ENCODE measurements at regions not wholly inside any gene's neighbourhood (a gene's known extent, or its start where the extent isn't known, plus 50 kb on each side); places are given as distances from the start of the nearest gene placed in this dataset.

GRCh38 chr4:152162331-152162697 is 373.6 kb downstream of the FBXW7 start:
- H3K27me3 ChIP-seq (ENCODE audit: insufficient read depth, low read length, poor library complexity, severe bottlenecking) = no peaks in the 10 kb centered on the region
- H4K20me1 ChIP-seq (ENCODE audit: insufficient read depth, low read length, poor library complexity, severe bottlenecking) = no peaks in the 10 kb centered on the region
- H3K36me3 ChIP-seq (ENCODE audit: insufficient read depth, low read length) = no peaks in the 10 kb centered on the region
- TF ChIP-seq CTCF (conservative IDR thresholded peaks at IDR 0.05; ENCODE audit: low read length) (no peak), EZH2phosphoT487 (IDR thresholded peaks at IDR 0.05; ENCODE audit: borderline replicate concordance) (no peak)
- H3K4me1 ChIP-seq (ENCODE audit: insufficient read depth, low read length, poor library complexity, severe bottlenecking) = no peaks in the 10 kb centered on the region
- no peak overlapping the region for H3K4me3 ChIP-seq (ENCODE audit: low read length, poor library complexity, severe bottlenecking)
- H3K9me2 ChIP-seq (replicated peaks; ENCODE audit: low read depth, low read length) = no peaks in the 10 kb centered on the region
- H3K9me3 ChIP-seq (ENCODE audit: insufficient read depth, low read depth, low read length) = no peaks in the 10 kb centered on the region
- no peak overlapping the region for H3K9ac ChIP-seq (ENCODE audit: low read depth, low read length, poor library complexity, severe bottlenecking)
- H2AFZ ChIP-seq (ENCODE audit: low read length) = no peak overlapping the region
- H3K79me2 ChIP-seq (ENCODE audit: insufficient read depth, low read length) = no peaks in the 10 kb centered on the region
- no peak overlapping the region for H3K4me2 ChIP-seq (ENCODE audit: low read depth, low read length, poor library complexity, severe bottlenecking)
- no peaks in the 10 kb centered on the region for H3F3A ChIP-seq (ENCODE audit: low read depth)

- H3K36me3 ChIP-seq (ENCODE audit: insufficient read depth, low read length) = no peaks in the 10 kb centered on the region
- no peak overlapping the region for H3K9ac ChIP-seq (ENCODE audit: low read depth, low read length, poor library complexity, severe bottlenecking)
- H4K20me1 ChIP-seq (ENCODE audit: insufficient read depth, low read length, poor library complexity, severe bottlenecking) = no peaks in the 10 kb centered on the region
- H2AFZ ChIP-seq (ENCODE audit: low read length) = no peak overlapping the region
- no peaks in the 10 kb centered on the region for H3K4me1 ChIP-seq (ENCODE audit: insufficient read depth, low read length, poor library complexity, severe bottlenecking)
- TF ChIP-seq CTCF (conservative IDR thresholded peaks at IDR 0.05; ENCODE audit: low read length) = no peak
- no peak for TF ChIP-seq EZH2phosphoT487 (IDR thresholded peaks at IDR 0.05; ENCODE audit: borderline replicate concordance)
- H3K9me2 ChIP-seq (replicated peaks; ENCODE audit: low read depth, low read length) = no peaks in the 10 kb centered on the region
- no peaks in the 10 kb centered on the region for H3F3A ChIP-seq (ENCODE audit: low read depth)
- H3K4me2 ChIP-seq (ENCODE audit: low read depth, low read length, poor library complexity, severe bottlenecking) = no peak overlapping the region
- H3K79me2 ChIP-seq (ENCODE audit: insufficient read depth, low read length) = no peaks in the 10 kb centered on the region
- H3K9me3 ChIP-seq (ENCODE audit: insufficient read depth, low read depth, low read length) = no peaks in the 10 kb centered on the region
- H3K27me3 ChIP-seq (ENCODE audit: insufficient read depth, low read length, poor library complexity, severe bottlenecking) = no peaks in the 10 kb centered on the region
- H3K4me3 ChIP-seq (ENCODE audit: low read length, poor library complexity, severe bottlenecking) = no peak overlapping the region
These were observed 374.1 kb downstream of the FBXW7 start for GRCh38 chr4:152161676-152162330.

GRCh38 chr4:152160225-152160800 is 375.6 kb downstream of the FBXW7 start:
- Histone ChIP-seq H3K27me3 (ENCODE audit: insufficient read depth, low read length, poor library complexity, severe bottlenecking) (no peaks in the 10 kb centered on the region), H4K20me1 (ENCODE audit: insufficient read depth, low read length, poor library complexity, severe bottlenecking) (no peaks in the 10 kb centered on the region), H3F3A (ENCODE audit: low read depth) (no peaks in the 10 kb centered on the region), H3K9me3 (ENCODE audit: insufficient read depth, low read depth, low read length) (no peaks in the 10 kb centered on the region), H3K79me2 (ENCODE audit: insufficient read depth, low read length) (no peaks in the 10 kb centered on the region), H3K4me1 (ENCODE audit: insufficient read depth, low read length, poor library complexity, severe bottlenecking) (peaks cover 3% of the 10 kb centered on the region), H2AFZ (ENCODE audit: low read length) (no peak overlapping the region), H3K9ac (ENCODE audit: low read depth, low read length, poor library complexity, severe bottlenecking) (no peak overlapping the region), H3K36me3 (ENCODE audit: insufficient read depth, low read length) (no peaks in the 10 kb centered on the region), H3K4me3 (ENCODE audit: low read length, poor library complexity, severe bottlenecking) (no peak overlapping the region), H3K9me2 (replicated peaks; ENCODE audit: low read depth, low read length) (no peaks in the 10 kb centered on the region), H3K4me2 (ENCODE audit: low read depth, low read length, poor library complexity, severe bottlenecking) (no peak overlapping the region)
- TF ChIP-seq EZH2phosphoT487 (IDR thresholded peaks at IDR 0.05; ENCODE audit: borderline replicate concordance) (no peak), CTCF (conservative IDR thresholded peaks at IDR 0.05; ENCODE audit: low read length) (no peak)

Data from Loucy (cell line).